ENCODE measurements at regions not wholly inside any gene's neighbourhood (a gene's known extent, or its start where the extent isn't known, plus 50 kb on each side); places are given as distances from the start of the nearest gene placed in this dataset.
"Not testable (repeated sequence)": the region's sequence is repeated elsewhere in the genome, so short reads cannot be mapped to it uniquely, and the experiment has no call there.

GRCh38 chr7:32775809-32776208 lies 115.8 kb downstream of the KBTBD2 start:
- not testable (repeated sequence) for H3K36me3 Mint-ChIP-seq, H3K9me3 Mint-ChIP-seq, H3K27ac Mint-ChIP-seq, H3K27me3 Mint-ChIP-seq, H3K4me3 Mint-ChIP-seq, H3K4me1 Mint-ChIP-seq

GRCh38 chr7:32774541-32774951 lies 117.0 kb downstream of the KBTBD2 start:
- no peak overlapping the region for H3K27ac Mint-ChIP-seq
- no peaks in the 10 kb centered on the region for H3K36me3 Mint-ChIP-seq
- H3K4me3 Mint-ChIP-seq: no peak overlapping the region
- no peaks in the 10 kb centered on the region for H3K4me1 Mint-ChIP-seq
- H3K9me3 Mint-ChIP-seq: peaks cover 0 to 4% (median 0%) of the 10 kb centered on the region in 3 donors
- H3K27me3 Mint-ChIP-seq: no peaks in the 10 kb centered on the region

- H3K27ac Mint-ChIP-seq, H3K4me3 Mint-ChIP-seq, H3K27me3 Mint-ChIP-seq, H3K36me3 Mint-ChIP-seq, H3K4me1 Mint-ChIP-seq: not testable (repeated sequence)
- H3K9me3 Mint-ChIP-seq: peaks cover 2 to 16% (median 6%) of the 10 kb centered on the region in 3 donors
Measured at GRCh38 chr7:32768866-32769510, 122.6 kb downstream of the KBTBD2 start.

- H3K4me3 Mint-ChIP-seq, H3K36me3 Mint-ChIP-seq, H3K4me1 Mint-ChIP-seq, H3K27me3 Mint-ChIP-seq: not testable (repeated sequence)
- H3K27ac Mint-ChIP-seq: peak overlapping the region in 1 of 3 donors; percentile 28
- peaks cover 2 to 16% (median 6%) of the 10 kb centered on the region in 3 donors for H3K9me3 Mint-ChIP-seq
Measured at GRCh38 chr7:32768338-32768737, 123.2 kb downstream of the KBTBD2 start.

- H3K27me3 Mint-ChIP-seq: peaks cover 27% of the 10 kb centered on the region
- not testable (repeated sequence) for H3K27ac Mint-ChIP-seq
Measured at GRCh38 chr7:32765649-32766251, 125.8 kb downstream of the KBTBD2 start.

GRCh38 chr7:32765185-32765584 lies 126.4 kb downstream of the KBTBD2 start:
- peaks cover 2 to 12% (median 6%) of the 10 kb centered on the region in 3 donors for H3K9me3 Mint-ChIP-seq
- H3K4me1 Mint-ChIP-seq: peaks cover 8 to 11% (median 10%) of the 10 kb centered on the region in 3 donors
- no peaks in the 10 kb centered on the region for H3K36me3 Mint-ChIP-seq
- H3K27me3 Mint-ChIP-seq: peaks cover 28% of the 10 kb centered on the region
- H3K27ac Mint-ChIP-seq: no peak overlapping the region
- no peak overlapping the region for H3K4me3 Mint-ChIP-seq

More at GRCh38 chr7:32765649-32766251, 125.8 kb downstream of the KBTBD2 start:
- H3K4me1 Mint-ChIP-seq: peaks cover 8 to 11% (median 10%) of the 10 kb centered on the region in 3 donors
- peaks cover 2 to 12% (median 6%) of the 10 kb centered on the region in 3 donors for H3K9me3 Mint-ChIP-seq
- H3K4me3 Mint-ChIP-seq, H3K36me3 Mint-ChIP-seq: not testable (repeated sequence)

- peaks cover 0 to 4% (median 0%) of the 10 kb centered on the region in 3 donors for H3K9me3 Mint-ChIP-seq
- H3K27ac Mint-ChIP-seq: no peak overlapping the region
- peak overlapping the region in 1 of 4 donors; percentile 64 for H3K4me3 Mint-ChIP-seq
- H3K36me3 Mint-ChIP-seq: no peaks in the 10 kb centered on the region
- H3K4me1 Mint-ChIP-seq: peaks cover 8 to 11% (median 10%) of the 10 kb centered on the region in 3 donors
- H3K27me3 Mint-ChIP-seq: peaks cover 28% of the 10 kb centered on the region
Measured at GRCh38 chr7:32762925-32763293, 128.7 kb downstream of the KBTBD2 start.

GRCh38 chr7:32762206-32762924 lies 129.2 kb downstream of the KBTBD2 start:
- Mint-ChIP-seq H3K27me3 (peaks cover 28% of the 10 kb centered on the region), H3K4me1 (peaks cover 8 to 11% (median 10%) of the 10 kb centered on the region in 3 donors), H3K4me3 (peak overlapping the region in 1 of 4 donors; percentile 64)
- H3K9me3 Mint-ChIP-seq, H3K27ac Mint-ChIP-seq, H3K36me3 Mint-ChIP-seq: not testable (repeated sequence)

GRCh38 chr7:32761451-32762205 lies 129.9 kb downstream of the KBTBD2 start:
- H3K36me3 Mint-ChIP-seq: no peaks in the 10 kb centered on the region
- H3K27me3 Mint-ChIP-seq: peaks cover 28% of the 10 kb centered on the region
- H3K9me3 Mint-ChIP-seq: no peaks in the 10 kb centered on the region
- no peak overlapping the region for H3K4me3 Mint-ChIP-seq
- H3K27ac Mint-ChIP-seq: no peak overlapping the region
- peaks cover 8 to 11% (median 10%) of the 10 kb centered on the region in 3 donors for H3K4me1 Mint-ChIP-seq

GRCh38 chr7:32760755-32761154 lies 130.8 kb downstream of the KBTBD2 start:
- not testable (repeated sequence) for H3K36me3 Mint-ChIP-seq, H3K27ac Mint-ChIP-seq, H3K9me3 Mint-ChIP-seq, H3K4me3 Mint-ChIP-seq
- H3K27me3 Mint-ChIP-seq: peaks cover 28% of the 10 kb centered on the region
- peaks cover 8 to 11% (median 10%) of the 10 kb centered on the region in 3 donors for H3K4me1 Mint-ChIP-seq

GRCh38 chr7:32759859-32760258 lies 131.7 kb downstream of the KBTBD2 start:
- not testable (repeated sequence) for H3K9me3 Mint-ChIP-seq, H3K36me3 Mint-ChIP-seq, H3K27ac Mint-ChIP-seq, H3K4me3 Mint-ChIP-seq
- Mint-ChIP-seq H3K27me3 (peaks cover 26% of the 10 kb centered on the region), H3K4me1 (peaks cover 8 to 11% (median 10%) of the 10 kb centered on the region in 3 donors)

GRCh38 chr7:32753872-32754271 lies 137.7 kb downstream of the KBTBD2 start:
- not testable (repeated sequence) for H3K4me3 Mint-ChIP-seq, H3K27ac Mint-ChIP-seq, H3K9me3 Mint-ChIP-seq, H3K36me3 Mint-ChIP-seq, H3K4me1 Mint-ChIP-seq, H3K27me3 Mint-ChIP-seq

- H3K9me3 Mint-ChIP-seq, H3K36me3 Mint-ChIP-seq, H3K27ac Mint-ChIP-seq, H3K27me3 Mint-ChIP-seq, H3K4me1 Mint-ChIP-seq, H3K4me3 Mint-ChIP-seq: not testable (repeated sequence)
Measured at GRCh38 chr7:32748337-32748736, 143.2 kb downstream of the KBTBD2 start.

GRCh38 chr7:32747443-32748148 lies 144.0 kb downstream of the KBTBD2 start:
- not testable (repeated sequence) for H3K4me3 Mint-ChIP-seq

More at GRCh38 chr7:32747443-32748148, 144.0 kb downstream of the KBTBD2 start:
- H3K9me3 Mint-ChIP-seq, H3K27ac Mint-ChIP-seq, H3K27me3 Mint-ChIP-seq, H3K4me1 Mint-ChIP-seq, H3K36me3 Mint-ChIP-seq: not testable (repeated sequence)

All from IgD-negative memory B cell (primary cell).